SW480 (cell line): ENCODE measurements at regions not wholly inside any gene's neighbourhood (a gene's known extent, or its start where the extent isn't known, plus 50 kb on each side); places are given as distances from the start of the nearest gene placed in this dataset.
"Not testable (repeated sequence)": the region's sequence is repeated elsewhere in the genome, so short reads cannot be mapped to it uniquely, and the experiment has no call there.

Experiments used
- DNase-seq: peaks from one replicate; pipeline ENCODE4 v3.0.0-alpha.2; 2016; ENCODE audit warnings: low spot score

DNA sequence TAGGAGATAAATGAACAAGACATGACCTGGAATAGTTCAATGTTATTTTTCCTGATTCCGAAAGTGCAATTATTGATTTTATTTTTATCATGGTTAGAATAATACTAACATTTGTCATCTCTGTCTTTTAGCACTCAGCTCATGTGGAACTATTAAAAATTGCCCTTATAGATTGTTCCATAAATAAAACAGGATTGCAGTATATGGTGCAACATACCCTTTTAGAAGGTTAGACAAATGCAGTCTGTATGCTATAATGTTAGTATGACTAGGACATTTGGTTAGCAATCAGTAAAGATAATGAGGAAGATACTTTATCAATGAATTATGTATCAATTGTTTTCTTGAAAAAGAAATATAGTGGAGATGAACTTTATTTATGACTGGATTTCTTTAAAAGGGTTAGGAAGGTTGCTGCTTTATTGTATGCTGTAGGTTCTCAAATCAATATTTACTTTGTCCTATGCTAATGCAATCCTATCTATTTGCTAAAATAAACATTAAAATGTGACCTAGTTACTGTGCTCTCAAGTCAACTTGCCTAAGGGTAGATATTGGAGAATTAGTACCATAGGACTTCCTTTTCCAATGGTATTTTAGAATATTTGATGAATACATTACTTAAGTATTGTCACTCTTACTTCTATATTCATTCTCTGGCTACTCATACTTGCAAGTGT is 348.9 kb upstream of the ISL1 start:
- no peak for DNase-seq

DNA sequence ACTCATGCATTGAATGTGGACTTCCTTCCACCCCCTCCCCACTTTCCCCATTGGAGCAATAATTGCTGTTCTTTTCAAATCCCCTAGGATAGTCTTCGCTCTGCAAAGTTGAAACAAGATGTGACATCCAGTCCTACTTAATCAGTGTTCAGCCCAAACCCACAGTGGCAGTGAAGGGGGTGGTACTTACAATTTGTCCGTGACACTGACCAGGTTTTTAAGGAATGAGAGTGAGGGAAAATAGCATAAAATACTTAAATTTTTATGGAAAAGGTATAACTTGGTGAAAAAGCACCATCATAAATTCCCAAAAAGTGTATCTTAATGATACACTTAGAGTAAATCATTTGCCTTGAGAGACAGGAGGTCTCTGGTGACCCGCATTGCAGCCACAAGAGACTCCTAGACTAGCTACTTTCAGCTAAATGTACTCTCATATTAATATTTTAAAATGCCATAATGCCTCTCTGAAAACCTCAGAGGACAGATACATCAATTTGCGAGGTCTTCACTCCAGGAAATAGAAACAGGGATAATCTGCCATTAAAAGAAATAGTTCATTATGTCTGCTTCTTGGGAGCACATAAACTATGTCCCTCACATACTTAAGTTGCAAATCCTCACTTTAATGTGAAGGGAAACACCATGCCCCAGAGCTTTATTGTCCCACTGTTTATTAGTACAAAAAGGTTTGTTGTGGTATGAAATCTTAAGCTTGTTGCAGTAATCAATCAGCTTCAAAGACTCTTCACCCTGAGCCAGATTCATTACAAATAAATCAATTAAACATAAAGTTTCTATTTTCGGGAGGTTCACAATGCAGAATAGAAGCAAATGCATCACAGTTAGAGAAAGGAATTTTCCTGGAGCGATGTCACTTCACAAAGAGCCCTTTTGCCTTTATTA is 343.6 kb upstream of the ISL1 start:
- no peak for DNase-seq

DNA sequence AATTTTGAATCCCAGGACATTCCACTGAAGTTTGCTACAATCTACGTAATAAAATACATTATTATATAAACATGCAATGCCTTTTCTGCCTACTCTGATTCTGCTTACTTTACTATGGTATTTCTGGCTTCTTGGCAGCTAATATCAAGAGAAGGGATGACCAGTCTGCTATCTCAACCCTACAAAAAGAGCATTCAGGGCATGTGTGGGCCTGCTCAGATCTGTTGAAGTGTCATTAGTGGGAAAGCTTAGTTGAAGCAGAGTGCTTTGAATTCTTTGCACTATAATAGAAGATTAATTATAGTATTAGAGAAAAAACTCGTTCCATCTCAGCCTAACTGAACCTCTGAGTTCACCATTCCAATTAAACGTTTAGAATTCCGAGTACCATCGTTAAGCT is 339.5 kb upstream of the ISL1 start:
- DNase-seq, result no peak

DNA sequence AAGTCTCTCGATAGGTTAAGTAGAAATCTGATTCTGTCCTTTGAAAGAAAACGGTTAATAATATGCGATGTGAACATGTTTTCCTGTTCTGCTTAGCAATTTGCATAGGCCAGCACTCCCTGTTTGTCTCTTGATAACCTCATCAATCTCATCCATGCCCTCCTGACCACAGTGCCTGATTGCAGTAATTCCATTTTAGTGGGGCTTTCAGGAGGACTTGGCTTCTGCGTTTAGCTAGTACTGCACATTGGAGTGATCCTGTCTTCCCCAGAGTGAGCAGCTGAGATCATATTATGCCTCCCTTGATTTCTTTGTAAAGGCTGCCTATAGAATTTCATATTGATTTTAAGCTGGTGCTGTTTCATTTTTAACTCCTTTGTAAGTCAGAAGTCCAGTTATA is 335.9 kb upstream of the ISL1 start:
- no peak for DNase-seq

DNA sequence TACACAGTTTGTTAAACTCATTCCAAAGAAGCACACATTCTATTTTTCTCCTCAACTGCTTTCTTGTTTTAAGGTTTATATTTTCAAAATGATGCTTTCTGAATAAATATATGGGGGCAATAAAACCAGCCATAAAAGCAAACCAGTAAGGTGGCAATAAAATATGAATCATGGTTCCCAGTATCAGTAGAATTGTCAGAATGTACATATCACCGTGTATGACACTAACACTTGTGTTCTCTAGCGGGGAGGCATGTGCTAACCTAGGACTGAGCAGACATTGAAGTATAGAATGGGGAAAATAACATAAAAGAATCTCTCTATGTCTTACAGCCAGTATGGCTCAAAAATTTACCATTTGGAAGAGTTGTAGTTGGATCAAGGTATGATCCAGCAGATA is 329.9 kb upstream of the ISL1 start:
- no peak for DNase-seq

DNA sequence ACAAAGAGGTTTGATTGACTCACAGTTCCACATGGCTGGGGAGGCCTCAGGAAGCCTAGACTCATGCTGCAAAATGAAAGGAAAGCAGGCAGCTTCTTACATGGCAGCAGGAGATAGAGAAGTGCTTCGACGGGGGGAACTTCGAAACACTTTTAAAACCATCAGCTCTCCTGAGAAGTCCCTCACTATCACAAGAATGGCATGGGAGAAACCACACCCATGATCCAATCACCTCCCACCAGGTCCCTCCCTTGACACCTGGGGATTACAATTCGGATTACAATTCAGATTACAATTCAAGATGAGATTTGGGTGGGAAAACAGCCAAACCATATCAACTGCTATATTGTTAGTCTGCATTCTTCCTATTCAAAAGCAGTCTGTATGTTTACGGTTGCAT is 322.3 kb upstream of the ISL1 start:
- no peak for DNase-seq

DNA sequence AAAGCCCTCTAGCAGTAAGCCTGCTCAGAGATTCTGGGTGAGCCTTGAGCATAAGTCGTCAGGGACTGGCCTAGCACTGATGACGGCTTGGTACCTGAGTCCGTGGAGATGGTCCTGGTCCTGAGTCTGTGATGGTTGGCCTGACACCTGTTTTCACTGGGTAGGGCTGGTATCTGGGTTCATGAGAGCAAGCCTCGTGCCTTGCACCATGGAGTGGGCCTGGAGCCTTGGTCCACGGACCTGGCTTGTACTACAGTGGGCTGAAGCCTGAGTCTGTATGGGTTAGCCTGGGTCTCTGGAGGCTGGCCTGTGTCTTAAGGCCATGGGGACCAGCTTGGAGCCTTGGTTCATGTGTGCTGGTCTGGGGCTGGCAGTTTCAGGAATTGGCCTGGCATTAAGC is 310.3 kb upstream of the ISL1 start:
- DNase-seq, result no peak

DNA sequence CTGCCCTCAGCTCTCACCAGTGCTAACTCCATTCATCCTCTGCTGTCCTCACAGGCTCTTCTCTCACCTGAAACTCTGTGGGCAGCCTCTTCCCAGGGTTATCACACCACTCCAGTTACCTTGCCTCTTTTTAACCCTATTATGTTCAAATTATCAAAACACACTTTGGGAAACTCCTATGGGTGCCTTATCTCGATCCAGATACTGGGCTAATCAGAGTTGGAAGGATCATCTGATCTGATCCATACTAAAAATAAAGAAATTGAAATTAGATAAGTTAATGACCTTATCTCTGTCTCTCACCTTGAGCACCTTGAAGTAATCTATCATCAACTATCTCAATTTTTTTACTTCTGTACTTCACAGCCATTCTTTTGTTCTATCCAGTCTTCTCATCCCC is 300.5 kb upstream of the ISL1 start:
- no peak for DNase-seq

DNA sequence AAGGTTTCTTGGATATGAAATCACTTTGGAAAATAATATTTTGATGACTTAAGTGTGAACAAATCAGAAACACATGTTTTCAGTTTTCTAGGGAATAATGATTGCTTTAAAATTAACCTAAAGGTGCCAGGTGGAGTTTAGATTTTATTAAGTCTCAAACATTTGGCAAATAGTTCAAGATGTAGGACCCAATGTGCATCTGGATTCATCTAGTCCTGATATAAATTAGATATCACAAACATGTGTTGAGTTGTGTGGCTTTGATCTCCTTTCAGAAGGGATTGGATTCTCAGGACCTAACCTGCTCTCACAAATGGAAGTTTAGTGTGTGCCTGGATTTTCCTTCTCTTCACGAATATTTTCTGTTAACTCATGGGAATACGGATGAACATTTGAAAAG is 291.4 kb upstream of the ISL1 start:
- DNase-seq, result no peak

DNA sequence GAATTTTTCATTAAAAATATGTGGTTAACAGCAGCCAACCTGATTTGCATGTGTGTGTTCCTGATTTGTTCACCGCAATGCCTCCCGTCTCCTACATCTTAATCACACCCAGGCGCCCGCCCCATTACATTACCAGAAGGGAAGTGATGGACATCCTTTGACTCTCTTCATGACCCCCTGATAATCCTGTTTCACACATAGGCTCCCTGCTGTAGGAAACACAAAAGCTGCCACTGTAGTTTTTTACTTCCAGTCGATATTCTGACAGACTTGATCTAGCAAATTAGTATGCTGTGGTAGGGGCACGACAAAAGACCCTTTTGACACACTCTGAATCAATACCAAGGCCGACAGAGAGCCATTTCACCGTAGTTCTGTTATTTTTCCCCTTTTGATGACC is 287.8 kb upstream of the ISL1 start:
- no peak for DNase-seq

DNA sequence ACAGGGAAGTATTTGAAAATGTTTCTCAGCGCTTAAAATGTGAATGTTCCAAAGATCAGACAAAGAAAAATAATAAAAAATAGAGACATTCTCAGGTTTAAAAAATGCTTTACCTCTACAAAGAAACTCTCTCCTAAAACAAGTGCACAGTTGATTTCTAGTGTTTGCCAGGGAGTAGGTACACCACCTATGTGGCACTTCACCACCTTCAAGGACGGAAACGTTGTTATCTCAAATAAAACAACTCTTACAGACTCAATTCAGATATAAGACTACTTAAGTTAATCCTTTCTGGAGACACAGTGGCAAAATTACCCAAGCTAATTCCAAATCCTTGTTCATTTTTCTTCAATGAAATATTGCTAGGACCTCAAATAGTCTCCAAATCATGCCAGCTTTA is 286.4 kb upstream of the ISL1 start:
- no peak for DNase-seq

DNA sequence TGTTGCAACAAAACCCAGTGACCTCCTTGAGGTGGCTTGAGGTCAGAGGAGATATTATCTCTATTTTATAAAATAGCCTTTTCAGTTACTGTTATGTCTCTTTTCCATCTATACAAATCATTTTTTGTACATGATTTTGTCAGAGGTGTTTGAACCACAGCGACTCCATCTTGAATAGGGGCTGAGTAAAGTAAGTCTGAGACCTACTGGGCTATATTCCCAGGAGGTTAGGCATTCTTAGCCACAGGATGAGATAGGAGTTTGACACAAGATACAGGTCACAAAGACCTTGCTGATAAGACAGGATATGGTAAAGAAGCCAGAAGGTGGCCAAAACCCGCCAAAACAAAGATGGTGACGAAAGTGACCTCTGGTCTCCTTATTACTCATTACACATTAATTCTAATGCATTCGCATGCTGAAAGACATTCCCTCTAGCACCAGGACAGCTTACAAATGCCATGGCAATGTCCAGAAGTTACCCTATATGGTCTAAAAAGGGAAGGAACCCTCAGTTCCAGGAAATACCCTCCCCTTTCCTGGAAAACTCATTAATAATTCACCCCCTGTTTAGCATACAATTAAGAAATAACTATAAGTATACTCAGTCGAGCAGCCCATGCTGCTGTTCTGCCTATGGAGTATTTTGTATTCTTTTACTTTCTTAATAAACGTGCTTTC is 283.9 kb upstream of the ISL1 start:
- no peak for DNase-seq

DNA sequence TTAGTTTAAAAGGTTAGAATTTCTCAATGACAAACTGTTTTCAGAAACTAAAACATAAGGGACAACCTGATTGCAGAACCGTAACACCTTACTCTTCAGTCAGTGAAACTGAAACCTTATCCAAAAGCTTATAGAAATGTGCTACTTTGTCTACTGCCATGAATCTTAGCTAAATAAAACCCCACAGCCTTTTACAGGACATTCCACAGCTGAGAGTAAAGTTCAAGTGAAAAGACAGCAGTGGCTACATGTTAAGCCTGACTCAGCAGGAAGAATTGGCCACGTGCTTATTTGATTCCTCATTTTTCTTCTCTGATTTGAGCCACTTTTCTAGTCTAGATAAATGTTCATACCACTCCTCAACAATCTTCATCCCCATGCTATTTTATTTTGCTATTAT is 278.7 kb upstream of the ISL1 start:
- no peak for DNase-seq

DNA sequence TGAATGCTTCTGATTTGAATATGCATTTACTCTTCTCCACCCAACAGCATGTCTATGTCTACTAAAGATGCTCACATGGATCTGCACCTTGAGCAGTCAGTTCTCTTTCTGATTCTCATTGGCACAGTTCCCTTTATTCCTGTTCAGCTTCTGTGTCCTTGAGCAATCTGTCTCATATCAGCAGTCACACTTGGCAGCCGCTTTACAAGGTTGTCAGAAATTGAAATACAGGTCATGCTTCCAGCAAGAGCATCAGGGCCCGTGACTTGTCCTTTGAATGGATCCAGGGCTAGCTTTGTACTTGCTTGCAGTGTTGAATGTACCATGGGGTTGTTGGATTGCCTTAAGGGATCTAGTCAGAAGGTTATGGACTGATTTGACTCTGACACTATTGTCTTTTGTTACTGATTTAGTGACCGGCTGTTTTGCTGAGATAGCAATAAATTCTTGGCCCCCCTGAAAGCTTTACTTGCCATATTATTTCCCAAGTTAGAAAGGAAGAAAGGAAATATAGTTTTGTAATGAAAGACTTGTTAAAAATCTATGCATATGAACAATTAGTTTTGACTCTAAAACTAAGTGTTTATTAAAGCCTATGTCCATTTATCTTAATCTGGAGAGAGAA is 273.4 kb upstream of the ISL1 start:
- DNase-seq, result no peak

DNA sequence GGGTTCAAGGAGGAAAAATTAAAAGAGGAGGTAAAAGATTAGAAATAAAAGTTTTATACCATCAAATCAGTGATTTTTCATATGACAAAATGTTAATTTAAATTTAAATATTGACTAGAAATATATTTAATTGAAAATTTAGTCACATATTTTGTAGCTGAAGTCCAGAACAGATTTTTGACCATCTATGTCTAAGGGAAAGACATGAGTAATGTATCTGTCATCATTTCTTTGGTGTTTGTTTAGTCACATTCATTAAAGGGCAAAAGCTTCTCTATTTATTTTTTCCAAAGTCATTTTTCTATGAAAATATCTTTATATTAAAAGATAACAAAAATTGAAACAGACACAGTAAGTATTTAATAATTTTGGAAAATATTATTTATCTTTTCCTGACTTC is 252.0 kb upstream of the ISL1 start:
- DNase-seq, result no peak

DNA sequence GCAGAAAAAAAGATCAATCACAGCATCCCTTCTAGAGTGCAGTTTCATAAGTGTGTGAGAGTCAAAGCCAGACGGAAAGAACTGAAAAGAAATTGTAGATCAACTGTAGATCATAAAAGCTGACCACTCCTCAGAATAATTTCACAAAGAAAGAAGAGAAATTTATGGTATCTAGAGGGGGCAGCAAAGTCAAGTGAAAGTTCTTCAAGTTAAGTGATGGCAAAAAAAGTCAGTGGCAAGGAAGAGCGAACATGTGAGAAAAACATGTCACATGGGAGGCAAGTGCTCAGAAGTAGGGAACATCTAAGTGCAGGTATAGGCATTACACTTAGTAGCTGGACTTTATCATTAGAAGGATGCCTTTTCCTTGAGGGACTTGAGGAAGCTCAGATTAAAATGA is 245.1 kb upstream of the ISL1 start:
- no peak for DNase-seq

DNA sequence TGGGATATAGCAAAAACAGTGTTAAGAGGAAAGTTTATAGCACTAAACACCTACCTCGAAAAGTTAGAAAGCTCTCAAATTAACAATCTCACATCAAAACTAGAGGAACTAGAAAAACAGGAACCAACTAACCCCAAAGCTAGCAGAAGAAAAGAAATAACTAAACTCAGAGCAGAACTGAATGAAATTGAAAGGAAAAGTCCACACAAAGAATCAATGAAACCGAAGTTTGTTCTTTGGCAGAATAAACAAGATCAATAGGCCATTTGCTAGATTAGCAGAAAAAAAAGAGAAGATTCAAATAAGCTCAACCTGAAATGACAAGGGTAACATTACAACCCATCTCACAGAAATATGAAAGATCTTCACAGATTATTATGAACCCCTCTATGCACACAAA is 234.8 kb upstream of the ISL1 start:
- no peak for DNase-seq

DNA sequence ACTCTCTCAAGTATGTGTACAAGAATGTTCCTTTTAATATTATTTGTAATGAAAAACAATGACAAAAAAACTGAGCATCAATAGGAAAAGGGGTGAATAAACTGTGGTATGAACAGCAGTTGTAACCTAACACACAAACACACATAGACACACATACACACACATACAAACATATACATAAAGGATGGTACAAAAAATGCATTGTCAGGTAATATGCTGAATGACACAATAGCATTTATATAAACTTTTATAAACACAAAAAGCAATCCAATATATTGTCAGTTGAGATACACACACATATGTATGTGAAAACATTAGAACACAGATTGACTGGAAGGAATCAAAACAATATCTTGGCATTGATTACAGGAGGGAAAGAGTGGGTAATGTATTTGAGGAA is 227.0 kb upstream of the ISL1 start:
- DNase-seq, result no peak

DNA sequence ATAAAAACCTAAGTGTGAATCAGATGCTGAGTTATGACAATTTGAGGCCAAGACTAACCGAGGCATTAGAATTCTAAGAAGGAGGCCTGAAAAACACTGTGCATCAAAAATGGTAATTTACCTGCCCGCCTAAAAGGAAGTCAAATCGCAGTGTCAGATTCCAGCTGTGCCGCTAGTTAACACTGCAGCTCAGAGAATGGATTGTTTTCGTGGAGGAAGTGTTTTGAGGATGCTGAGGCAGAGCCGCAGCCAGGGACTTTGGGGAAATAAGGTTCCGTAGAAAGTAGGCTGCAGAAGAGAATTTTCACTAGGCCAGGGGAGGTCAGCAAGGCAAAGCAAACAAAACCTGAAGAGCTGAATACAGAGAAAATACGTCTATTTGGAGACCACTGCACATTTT is 226.4 kb upstream of the ISL1 start:
- DNase-seq, result no peak

DNA sequence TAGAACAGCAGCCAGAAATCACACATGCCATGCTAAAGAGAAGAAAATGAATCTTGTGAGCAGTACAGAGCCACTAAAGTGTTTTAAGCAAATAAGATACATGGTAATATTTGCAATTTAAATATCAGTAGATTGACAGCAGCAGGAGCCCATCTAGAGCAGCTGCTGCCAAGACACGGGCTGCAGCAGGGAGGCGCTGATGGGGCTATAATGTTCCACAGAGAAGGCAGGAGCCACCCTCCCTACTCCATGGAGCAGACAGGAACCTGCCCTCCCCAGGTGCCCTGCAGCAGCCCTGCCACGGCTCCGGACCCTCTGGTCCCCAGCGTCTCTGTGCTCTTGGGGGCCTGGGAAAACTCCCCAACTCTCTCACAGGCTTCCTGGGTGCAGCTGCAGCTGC is 224.1 kb upstream of the ISL1 start:
- no peak for DNase-seq

DNA sequence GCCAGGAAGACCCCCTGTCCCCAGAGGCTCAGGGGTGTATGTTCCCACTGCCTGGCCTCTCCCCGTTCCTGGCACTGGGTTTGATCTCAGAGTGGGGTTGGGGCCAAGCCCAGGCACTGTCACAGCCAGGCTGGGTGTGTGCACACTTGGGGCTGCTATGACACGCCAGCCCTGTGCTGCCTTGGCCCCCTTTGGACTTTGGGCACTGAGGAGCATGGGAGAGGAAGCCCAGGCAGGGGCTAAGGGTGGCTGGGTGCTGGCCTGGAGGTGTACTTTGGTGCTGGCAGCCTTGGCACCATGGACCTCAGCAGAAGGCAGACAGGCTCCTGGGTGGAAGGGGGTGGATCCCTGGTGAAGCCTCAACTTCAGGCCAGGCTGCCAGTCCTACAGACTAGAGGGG is 223.6 kb upstream of the ISL1 start:
- DNase-seq, result no peak

DNA sequence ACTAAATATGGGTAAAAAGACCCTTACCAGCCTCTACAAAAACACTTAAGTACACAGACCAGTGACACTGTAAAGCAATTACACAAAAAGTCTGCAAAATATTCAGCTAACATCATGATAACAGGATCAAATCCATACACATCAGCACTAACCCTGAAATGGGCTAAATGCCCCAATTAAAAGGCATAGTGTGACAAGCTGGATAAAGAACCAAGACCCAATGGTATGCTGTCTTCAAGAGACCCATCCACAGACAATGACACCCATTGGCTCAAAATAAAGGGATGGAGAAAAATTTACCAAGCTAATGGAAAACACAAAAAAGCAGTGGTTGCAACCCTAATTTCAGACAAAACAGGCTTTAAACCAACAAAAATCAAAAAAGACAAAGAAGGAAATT is 221.0 kb upstream of the ISL1 start:
- DNase-seq, result no peak

DNA sequence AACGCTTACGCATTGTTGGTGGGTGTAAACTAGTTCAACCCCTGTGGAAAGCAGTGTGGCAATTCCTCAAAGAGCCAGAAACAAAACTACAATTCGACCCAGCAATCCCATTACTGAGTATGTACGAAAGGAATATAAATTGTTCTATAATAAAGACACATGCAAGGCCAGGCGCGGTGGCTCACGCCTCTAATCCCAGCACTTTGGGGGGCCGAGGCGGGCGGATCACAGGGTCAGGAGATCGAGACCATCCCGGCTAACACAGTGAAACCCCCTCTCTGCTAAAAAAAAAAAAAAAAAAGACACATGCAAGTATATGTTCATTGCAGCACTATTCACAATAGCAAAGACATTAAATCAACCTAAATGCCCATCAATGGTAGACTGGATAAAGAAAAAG is 217.6 kb upstream of the ISL1 start:
- not testable (repeated sequence) for DNase-seq
